Fibroblast of villous mesenchyme (primary cell): ENCODE measurements at regions not wholly inside any gene's neighbourhood (a gene's known extent, or its start where the extent isn't known, plus 50 kb on each side); places are given as distances from the start of the nearest gene placed in this dataset.

Experiments used
- DNase-seq: peaks from one replicate; pipeline ENCODE4 v3.0.0-alpha.2; 2010; ENCODE audit warnings: low read depth
- H3K4me3 ChIP-seq: 2 replicates; pipeline ENCODE4 v1.5.1; 2011; ENCODE audit warnings: low read depth, mild to moderate bottlenecking, low read length
- CTCF ChIP-seq: IDR thresholded peaks from 2 replicates; pipeline ENCODE4 v1.5.1; 2012; ENCODE audit warnings: low read depth, mild to moderate bottlenecking, low read length; ENCODE audit not compliant: insufficient read depth

GRCh38 chr14:104287301-104288009 is 149.1 kb downstream of the KIF26A start:
- no peak overlapping the region for H3K4me3 ChIP-seq
- DNase-seq: no peak
- no peak for TF ChIP-seq CTCF

GRCh38 chr14:104288272-104288671 is 149.9 kb downstream of the KIF26A start:
- DNase-seq: no peak
- no peak overlapping the region for H3K4me3 ChIP-seq
- TF ChIP-seq CTCF: no peak

- DNase-seq: no peak
- TF ChIP-seq CTCF: no peak
- no peak overlapping the region for H3K4me3 ChIP-seq
These were observed 151.1 kb downstream of the KIF26A start for GRCh38 chr14:104289507-104289906.

- H3K4me3 ChIP-seq: no peak overlapping the region
- no peak for TF ChIP-seq CTCF
These were observed 151.8 kb downstream of the KIF26A start for GRCh38 chr14:104290058-104290667.

GRCh38 chr14:104290756-104291122 is 152.4 kb downstream of the KIF26A start:
- no peak for DNase-seq
- no peak for TF ChIP-seq CTCF
- no peak overlapping the region for H3K4me3 ChIP-seq

More at GRCh38 chr14:104290058-104290667, 151.8 kb downstream of the KIF26A start:
- DNase-seq: no peak

GRCh38 chr14:104291123-104292000 is 153.0 kb downstream of the KIF26A start:
- no peak for DNase-seq
- no peak overlapping the region for H3K4me3 ChIP-seq
- no peak for TF ChIP-seq CTCF
